Fibroblast of peridontal ligament (primary cell): ENCODE measurements at regions not wholly inside any gene's neighbourhood (a gene's known extent, or its start where the extent isn't known, plus 50 kb on each side); places are given as distances from the start of the nearest gene placed in this dataset.
A peak's percentile ranks its signal among the peaks of the same experiment; 100 is the strongest.

Source experiments
- DNase-seq: peaks from one replicate; pipeline ENCODE4 v3.0.0-alpha.2; 2010; ENCODE audit errors: extremely low read depth

- no peak for DNase-seq
Measured at GRCh38 chr9:134502266-134502791, 139.3 kb upstream of the COL5A1 start.

GRCh38 chr9:134502809-134503211 lies 138.8 kb upstream of the COL5A1 start:
- DNase-seq = peak; percentile 94

- no peak for DNase-seq
Measured at GRCh38 chr9:134503301-134504105, 138.1 kb upstream of the COL5A1 start.

- no peak for DNase-seq
Measured at GRCh38 chr9:134504106-134504385, 137.6 kb upstream of the COL5A1 start.

GRCh38 chr9:134505032-134505431 lies 136.6 kb upstream of the COL5A1 start:
- DNase-seq = no peak

- DNase-seq = no peak
Measured at GRCh38 chr9:134509281-134509680, 132.3 kb upstream of the COL5A1 start.

GRCh38 chr9:134509817-134510216 lies 131.8 kb upstream of the COL5A1 start:
- no peak for DNase-seq

- DNase-seq = no peak
Measured at GRCh38 chr9:134514503-134514902, 127.1 kb upstream of the COL5A1 start.

- DNase-seq = no peak
Measured at GRCh38 chr9:134515026-134515821, 126.4 kb upstream of the COL5A1 start.

- DNase-seq = no peak
Measured at GRCh38 chr9:134516464-134516863, 125.1 kb upstream of the COL5A1 start.

GRCh38 chr9:134517069-134517680 lies 124.4 kb upstream of the COL5A1 start:
- DNase-seq = no peak

GRCh38 chr9:134518004-134518606 lies 123.5 kb upstream of the COL5A1 start:
- DNase-seq = no peak

GRCh38 chr9:134519375-134520070 lies 122.1 kb upstream of the COL5A1 start:
- no peak for DNase-seq

GRCh38 chr9:134521817-134522501 lies 119.6 kb upstream of the COL5A1 start:
- DNase-seq = no peak

GRCh38 chr9:134522502-134522848 lies 119.1 kb upstream of the COL5A1 start:
- DNase-seq = no peak

- DNase-seq = no peak
Measured at GRCh38 chr9:134522976-134523375, 118.6 kb upstream of the COL5A1 start.

- no peak for DNase-seq
Measured at GRCh38 chr9:134525070-134525815, 116.4 kb upstream of the COL5A1 start.

- peak; percentile 55 for DNase-seq
Measured at GRCh38 chr9:134525841-134526583, 115.6 kb upstream of the COL5A1 start.
